ENCODE measurements at regions not wholly inside any gene's neighbourhood (a gene's known extent, or its start where the extent isn't known, plus 50 kb on each side); places are given as distances from the start of the nearest gene placed in this dataset.

DNA sequence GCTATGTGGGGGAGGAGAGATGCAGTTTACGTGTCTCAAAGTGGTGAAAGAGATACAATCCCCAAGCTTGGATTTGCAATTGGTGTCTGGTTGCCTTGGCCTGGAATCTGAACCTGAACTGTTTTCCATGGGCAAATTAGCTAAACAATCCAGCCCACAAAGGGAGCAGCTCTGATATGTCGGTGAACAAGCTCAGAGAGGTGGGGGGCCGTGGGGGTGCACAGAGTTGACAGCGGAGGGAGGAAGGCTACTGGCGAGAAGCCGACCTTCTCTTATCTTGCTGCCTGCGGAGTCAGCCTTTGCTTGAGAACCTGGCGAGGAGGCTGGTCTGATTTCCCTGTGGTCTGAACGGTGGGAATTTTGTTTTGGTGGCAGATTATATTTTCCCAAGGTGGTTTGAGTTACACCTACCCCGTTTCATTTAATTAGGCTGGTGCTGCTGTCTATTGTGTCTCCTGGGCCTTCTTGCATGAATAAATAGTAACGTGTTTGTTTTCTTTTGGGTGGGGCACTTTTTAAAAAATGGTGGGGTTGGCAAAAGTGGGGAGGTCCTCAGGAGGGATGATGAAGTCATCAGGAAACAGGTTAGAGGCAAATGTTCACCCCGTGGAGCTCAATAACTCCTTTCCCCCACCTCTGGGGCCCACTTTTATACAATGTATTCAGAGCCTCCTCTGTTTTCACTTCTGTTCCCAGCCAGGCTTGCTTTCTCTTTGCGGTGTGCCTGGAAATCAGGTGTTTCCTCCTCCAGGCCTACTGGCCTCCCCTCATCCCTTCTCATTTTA lies 80.9 kb upstream of the IGFBP5 start:
- no peak overlapping the region for H3K4me3 ChIP-seq
- no peaks in the 10 kb centered on the region for H3K27me3 ChIP-seq
- H3K27ac ChIP-seq, result no peak overlapping the region
- no peaks in the 10 kb centered on the region for H3K36me3 ChIP-seq
- TF ChIP-seq Cebpa-rat (IDR thresholded peaks at IDR 0.05), result no peak
- H3K4me2 ChIP-seq, result peak overlapping the region; percentile 31
- H3K9me3 ChIP-seq, result no peaks in the 10 kb centered on the region; the same call in 1 of the 2 replicates
- no peaks in the 10 kb centered on the region for H4K20me1 ChIP-seq
- no peak overlapping the region for H3K9ac ChIP-seq
- H3K4me1 ChIP-seq, result peaks cover 20% of the 10 kb centered on the region

DNA sequence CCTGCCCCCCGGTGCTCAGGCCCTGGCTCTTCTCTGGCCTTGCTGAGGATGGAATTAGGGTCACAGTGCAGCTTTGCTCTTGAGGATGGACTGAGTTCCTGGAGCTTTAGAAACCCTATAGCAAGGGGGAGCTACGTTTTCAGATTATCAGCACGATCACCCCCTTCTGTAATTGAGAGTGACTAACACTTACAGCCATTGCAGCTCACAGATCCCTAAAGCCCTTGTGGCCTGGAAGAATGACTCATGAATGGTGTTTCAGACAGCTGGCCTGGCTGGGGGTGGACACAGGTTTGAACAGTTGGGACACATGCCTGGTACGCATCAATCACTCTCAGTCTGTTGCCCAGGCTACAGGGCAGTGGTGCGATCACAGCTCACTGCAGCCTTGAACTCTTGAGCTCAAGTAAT lies 79.7 kb upstream of the IGFBP5 start:
- peaks cover 20% of the 10 kb centered on the region for H3K4me1 ChIP-seq
- H4K20me1 ChIP-seq, result no peaks in the 10 kb centered on the region
- no peak overlapping the region for H3K9ac ChIP-seq
- no peaks in the 10 kb centered on the region for H3K27me3 ChIP-seq
- no peaks in the 10 kb centered on the region; the same call in 1 of the 2 replicates for H3K9me3 ChIP-seq
- no peak overlapping the region for H3K27ac ChIP-seq
- no peak for TF ChIP-seq Cebpa-rat (IDR thresholded peaks at IDR 0.05)
- no peak overlapping the region for H3K4me2 ChIP-seq
- no peak overlapping the region for H3K4me3 ChIP-seq
- H3K36me3 ChIP-seq, result no peaks in the 10 kb centered on the region

DNA sequence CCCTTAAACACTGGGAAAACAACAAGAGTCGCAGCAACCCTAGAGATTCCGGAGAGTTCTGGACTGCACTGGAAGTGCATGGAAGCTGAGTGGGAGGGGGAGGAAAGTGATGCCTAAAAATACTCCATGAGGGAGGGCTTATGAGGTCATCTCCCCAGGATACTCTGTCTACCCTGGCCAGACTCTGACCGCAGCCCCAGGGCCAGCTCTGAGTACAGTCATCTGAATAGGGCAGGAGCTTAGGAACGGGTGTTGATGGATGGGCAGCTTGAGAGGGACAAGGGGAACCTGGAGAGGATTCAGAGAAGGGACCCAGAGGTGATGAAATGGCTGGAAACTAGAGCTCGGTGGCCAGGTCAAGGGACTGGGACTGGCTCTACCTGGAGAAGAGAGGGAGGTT lies 79.3 kb upstream of the IGFBP5 start:
- Histone ChIP-seq H3K4me2 (no peak overlapping the region), H3K4me3 (no peak overlapping the region), H3K9me3 (no peaks in the 10 kb centered on the region; the same call in 1 of the 2 replicates), H3K4me1 (peaks cover 20% of the 10 kb centered on the region), H4K20me1 (no peaks in the 10 kb centered on the region), H3K27me3 (no peaks in the 10 kb centered on the region), H3K36me3 (no peaks in the 10 kb centered on the region), H3K9ac (no peak overlapping the region), H3K27ac (no peak overlapping the region)
- no peak for TF ChIP-seq Cebpa-rat (IDR thresholded peaks at IDR 0.05)

DNA sequence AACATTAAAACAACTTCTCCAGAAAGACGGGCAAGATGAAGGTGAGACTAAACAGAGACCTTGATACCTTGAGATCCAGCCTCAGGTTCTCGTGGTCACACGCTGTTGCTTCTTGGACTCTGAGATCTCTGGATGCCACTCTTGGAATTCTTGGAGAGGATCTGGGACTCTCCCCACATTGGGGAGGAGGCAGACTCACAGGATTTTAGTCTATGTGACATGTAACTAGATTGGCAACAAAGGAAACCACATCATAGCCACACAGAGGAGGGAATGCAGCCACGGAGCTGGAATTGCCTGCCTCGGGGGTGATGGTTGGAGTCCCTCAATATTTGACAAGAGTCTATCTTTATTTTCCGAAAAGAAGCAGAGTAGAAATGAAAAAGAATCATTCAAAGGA lies 78.8 kb upstream of the IGFBP5 start:
- Histone ChIP-seq H3K4me3 (no peak overlapping the region), H3K36me3 (no peaks in the 10 kb centered on the region), H3K9ac (no peak overlapping the region), H3K27ac (no peak overlapping the region), H3K4me2 (no peak overlapping the region), H3K27me3 (no peaks in the 10 kb centered on the region), H4K20me1 (no peaks in the 10 kb centered on the region), H3K9me3 (no peaks in the 10 kb centered on the region; the same call in 1 of the 2 replicates), H3K4me1 (peaks cover 20% of the 10 kb centered on the region)
- no peak for TF ChIP-seq Cebpa-rat (IDR thresholded peaks at IDR 0.05)

DNA sequence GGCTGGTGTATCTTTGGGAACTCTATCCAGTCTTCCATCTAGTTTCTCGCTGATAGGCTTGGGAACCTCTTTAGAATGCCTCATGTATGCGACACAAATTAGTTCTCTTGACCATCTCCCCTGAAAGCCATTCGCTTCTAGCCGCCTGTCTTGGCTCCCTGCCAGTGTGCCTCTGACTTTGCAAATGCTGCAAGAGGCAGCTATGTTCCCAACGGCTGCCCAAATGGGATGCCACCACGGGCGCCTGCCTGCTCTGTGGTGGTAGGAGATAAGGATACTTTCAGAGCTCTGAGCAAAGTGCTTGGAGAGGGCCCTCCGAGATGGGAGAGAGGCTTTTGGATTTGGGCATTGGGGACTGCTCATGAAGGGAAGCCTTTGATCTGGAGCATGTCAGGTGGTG lies 77.7 kb upstream of the IGFBP5 start:
- H4K20me1 ChIP-seq, result no peaks in the 10 kb centered on the region
- no peak overlapping the region for H3K27ac ChIP-seq
- peaks cover 20% of the 10 kb centered on the region for H3K4me1 ChIP-seq
- no peak for TF ChIP-seq Cebpa-rat (IDR thresholded peaks at IDR 0.05)
- no peak overlapping the region for H3K4me3 ChIP-seq
- H3K36me3 ChIP-seq, result no peaks in the 10 kb centered on the region
- no peaks in the 10 kb centered on the region; the same call in 1 of the 2 replicates for H3K9me3 ChIP-seq
- no peaks in the 10 kb centered on the region for H3K27me3 ChIP-seq
- no peak overlapping the region for H3K9ac ChIP-seq
- peak overlapping the region; percentile 41 for H3K4me2 ChIP-seq

DNA sequence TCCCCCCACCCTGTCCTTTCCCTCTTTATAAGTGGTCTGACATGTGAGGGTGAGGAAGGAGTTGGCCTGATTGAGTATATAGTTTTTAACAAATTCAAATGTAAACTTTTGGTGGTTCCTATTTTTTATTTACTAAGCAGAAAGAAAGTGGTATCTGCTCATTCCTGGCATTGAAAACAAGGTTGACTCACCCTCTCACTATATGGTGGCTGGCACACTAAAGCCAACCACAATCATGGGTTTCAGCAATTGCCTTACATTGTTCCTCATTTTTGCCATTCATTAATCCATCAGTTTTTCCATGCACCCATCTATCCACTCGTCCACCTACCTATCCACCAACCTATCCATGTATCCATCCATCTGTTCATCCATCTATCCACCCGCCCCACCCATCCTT lies 75.4 kb upstream of the IGFBP5 start:
- Histone ChIP-seq H3K4me1 (peaks cover 16% of the 10 kb centered on the region), H3K9me3 (no peaks in the 10 kb centered on the region; the same call in 1 of the 2 replicates), H3K27ac (no peak overlapping the region), H3K4me3 (no peak overlapping the region), H3K36me3 (no peaks in the 10 kb centered on the region), H4K20me1 (no peaks in the 10 kb centered on the region), H3K27me3 (no peaks in the 10 kb centered on the region), H3K9ac (no peak overlapping the region), H3K4me2 (no peak overlapping the region)
- TF ChIP-seq Cebpa-rat (IDR thresholded peaks at IDR 0.05), result no peak

DNA sequence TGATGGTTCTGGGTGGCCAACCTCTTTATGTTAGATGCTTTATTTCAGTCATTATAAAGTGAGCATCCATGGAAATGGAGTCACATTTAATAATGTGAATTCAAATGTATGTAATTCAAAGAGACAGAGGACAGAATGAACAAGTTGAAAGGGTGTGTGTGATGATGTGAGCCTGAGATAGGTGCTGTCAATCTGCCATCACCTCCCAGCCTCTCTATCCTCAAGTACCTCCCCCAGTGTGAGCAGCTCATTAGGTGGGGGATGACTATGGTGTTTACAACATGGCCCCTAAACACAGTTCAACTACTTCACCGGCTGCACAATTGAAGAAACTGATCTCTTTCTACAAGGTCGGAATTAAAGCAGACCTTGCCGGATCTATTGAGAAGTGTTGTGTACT lies 74.7 kb upstream of the IGFBP5 start:
- Histone ChIP-seq H3K4me2 (no peak overlapping the region), H4K20me1 (no peaks in the 10 kb centered on the region), H3K9ac (no peak overlapping the region), H3K27ac (no peak overlapping the region), H3K36me3 (no peaks in the 10 kb centered on the region), H3K4me3 (no peak overlapping the region), H3K4me1 (peaks cover 21% of the 10 kb centered on the region), H3K27me3 (no peaks in the 10 kb centered on the region), H3K9me3 (no peaks in the 10 kb centered on the region; the same call in 1 of the 2 replicates)
- no peak for TF ChIP-seq Cebpa-rat (IDR thresholded peaks at IDR 0.05)

DNA sequence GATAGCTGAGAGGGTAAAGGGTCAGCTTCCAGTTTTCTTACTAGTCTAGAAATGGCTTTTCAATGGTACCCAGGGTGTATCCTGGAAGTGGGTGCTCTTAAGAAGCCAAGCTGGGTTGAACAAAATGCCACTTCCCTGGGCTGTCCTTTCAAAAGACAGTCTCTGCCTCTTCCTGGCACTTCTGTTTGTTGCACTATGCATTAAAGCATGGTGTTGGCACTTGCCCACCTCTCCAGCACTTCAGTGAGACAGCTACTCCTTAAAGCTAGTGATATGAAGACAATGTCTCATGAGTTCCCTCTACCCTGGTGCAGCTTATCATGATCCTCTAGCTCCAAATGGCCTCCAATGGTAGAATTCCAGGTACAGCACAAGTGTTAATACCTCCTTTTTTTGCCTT lies 74.3 kb upstream of the IGFBP5 start:
- no peaks in the 10 kb centered on the region; the same call in 1 of the 2 replicates for H3K9me3 ChIP-seq
- no peaks in the 10 kb centered on the region for H4K20me1 ChIP-seq
- no peak overlapping the region for H3K9ac ChIP-seq
- H3K27ac ChIP-seq, result no peak overlapping the region
- peaks cover 21% of the 10 kb centered on the region for H3K4me1 ChIP-seq
- no peak overlapping the region for H3K4me3 ChIP-seq
- no peaks in the 10 kb centered on the region for H3K27me3 ChIP-seq
- no peak for TF ChIP-seq Cebpa-rat (IDR thresholded peaks at IDR 0.05)
- H3K36me3 ChIP-seq, result no peaks in the 10 kb centered on the region
- H3K4me2 ChIP-seq, result no peak overlapping the region

DNA sequence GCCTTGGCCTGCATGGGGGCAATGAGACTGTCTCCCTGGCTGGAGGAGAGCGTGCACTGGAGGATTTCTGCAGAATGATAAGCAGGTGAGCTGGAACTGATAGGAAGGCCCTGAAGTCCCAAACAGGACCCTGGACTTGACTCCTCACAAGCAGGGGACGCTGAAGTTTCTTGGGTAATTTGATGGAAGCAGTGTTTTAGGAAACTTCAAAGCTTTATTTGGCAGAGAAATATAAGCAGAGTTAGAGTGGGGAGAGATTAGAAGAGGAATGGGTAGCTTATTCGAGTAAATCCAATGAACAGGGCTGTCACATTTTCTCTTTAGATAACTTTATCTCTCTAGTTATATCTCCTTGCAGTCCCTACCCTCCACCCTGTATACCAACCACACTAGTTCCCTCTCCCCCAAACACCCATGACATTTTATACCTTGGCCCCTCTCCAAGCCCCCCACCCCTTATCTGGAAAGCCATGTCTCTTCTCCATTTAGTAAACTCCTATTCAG lies 73.6 kb upstream of the IGFBP5 start:
- Histone ChIP-seq H3K9ac (no peak overlapping the region), H3K27me3 (no peaks in the 10 kb centered on the region), H3K36me3 (no peaks in the 10 kb centered on the region), H3K4me3 (no peak overlapping the region), H4K20me1 (no peaks in the 10 kb centered on the region), H3K9me3 (no peaks in the 10 kb centered on the region; the same call in 1 of the 2 replicates), H3K4me1 (peaks cover 21% of the 10 kb centered on the region), H3K27ac (no peak overlapping the region), H3K4me2 (no peak overlapping the region)
- no peak for TF ChIP-seq Cebpa-rat (IDR thresholded peaks at IDR 0.05)

DNA sequence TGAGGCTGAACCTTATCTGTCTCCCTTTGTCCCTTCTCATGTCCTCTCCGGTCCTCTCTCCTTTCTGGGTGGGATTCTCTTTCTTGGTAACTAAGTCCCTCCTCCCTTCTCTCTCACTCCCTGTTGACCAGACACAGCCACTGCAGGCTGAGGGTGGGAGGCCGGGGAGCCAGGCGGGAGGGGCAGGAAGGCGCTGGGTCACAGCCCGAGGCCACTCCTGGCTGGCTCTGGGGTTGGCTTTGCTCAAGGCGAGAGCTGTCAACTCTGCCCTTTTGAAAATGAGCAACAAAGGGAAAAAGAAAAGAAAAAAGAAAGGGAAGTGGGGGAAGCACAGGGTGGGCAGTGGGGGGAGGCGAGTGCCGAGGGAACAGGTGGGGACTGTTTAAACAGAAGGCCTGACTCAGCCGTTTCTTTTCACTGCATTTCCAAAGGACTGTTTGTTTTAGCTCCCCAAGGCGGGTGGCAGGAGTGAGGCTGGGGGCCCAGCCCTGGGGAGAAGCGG lies 70.5 kb upstream of the IGFBP5 start:
- no peaks in the 10 kb centered on the region for H3K27me3 ChIP-seq
- peaks cover 12% of the 10 kb centered on the region for H3K4me1 ChIP-seq
- H3K36me3 ChIP-seq, result no peaks in the 10 kb centered on the region
- peak overlapping the region; percentile 67 for H3K4me2 ChIP-seq
- no peak overlapping the region for H3K4me3 ChIP-seq
- no peak for TF ChIP-seq Cebpa-rat (IDR thresholded peaks at IDR 0.05)
- H3K27ac ChIP-seq, result 0 out of 2 replicates have a peak overlapping the region, but pooled peaks have one; percentile 14
- no peak overlapping the region for H3K9ac ChIP-seq
- H3K9me3 ChIP-seq, result no peaks in the 10 kb centered on the region
- no peaks in the 10 kb centered on the region for H4K20me1 ChIP-seq
